Upper lobe of left lung (tissue), 6 donors: ENCODE measurements at regions not wholly inside any gene's neighbourhood (a gene's known extent, or its start where the extent isn't known, plus 50 kb on each side); places are given as distances from the start of the nearest gene placed in this dataset.

Experiments
- ATAC-seq, 2 donors: fragments of 200-7000 bp; cut with Tn5 transposase; one replicate each; pipeline ENCODE4 v1.9.1; 2022; ENCODE audit warnings: mild to moderate bottlenecking in 2 of 2, moderate library complexity in 2 of 2; ENCODE audit not compliant: low FRiP score in 2 of 2
- DNase-seq, 2 donors: peaks; one replicate each; pipeline ENCODE4 v3.0.0-alpha.2; 2019 to 2020
- H3K27ac ChIP-seq, 4 donors: fragments of 200-600 bp; sonication (generic); one replicate each; pipeline ENCODE4 v1.5.1; 2016 to 2019
- H3K27me3 ChIP-seq, 4 donors: fragments of 200-600 bp; sonication (generic); one replicate each; pipeline ENCODE4 v1.5.1; 2017 to 2019
- H3K36me3 ChIP-seq, 4 donors: fragments of 200-600 bp; sonication (generic); one replicate each; pipeline ENCODE4 v1.5.1; 2016 to 2019
- H3K4me1 ChIP-seq, 4 donors: fragments of 200-600 bp; sonication (generic); one replicate each; pipeline ENCODE4 v1.5.1; 2018 to 2019
- H3K4me3 ChIP-seq, 4 donors: fragments of 200-600 bp; sonication (generic); one replicate each; pipeline ENCODE4 v1.5.1; 2017 to 2019; ENCODE audit warnings: mild to moderate bottlenecking in 2 of 4, moderate library complexity in 1 of 4
- H3K9me3 ChIP-seq, 4 donors: fragments of 200-600 bp; sonication (generic); one replicate each; pipeline ENCODE4 v1.5.1; 2018 to 2019
- CTCF ChIP-seq, 6 experiments: fragments of 450-650 bp in 4 of 6; fragments of 200-600 bp in 2 of 6; sonication (generic) in 2 of 6; IDR thresholded peaks; one replicate each; pipeline ENCODE4 v1.5.1; 2016 to 2019; ENCODE audit warnings: antibody characterized with exemption in 6 of 6
- EP300 ChIP-seq, 4 donors: sonication (generic); formaldehyde crosslinking; IDR thresholded peaks; one replicate each; pipeline ENCODE4 v1.5.1; 2017; ENCODE audit warnings: antibody characterized with exemption in 4 of 4, control low read depth in 2 of 4
- POLR2A ChIP-seq, 4 donors: fragments of 450-650 bp; IDR thresholded peaks; one replicate each; pipeline ENCODE4 v1.5.1; 2016 to 2017; ENCODE audit warnings: antibody characterized with exemption in 4 of 4, mild to moderate bottlenecking in 2 of 4
- POLR2AphosphoS5 ChIP-seq, 2 donors: sonication (generic); formaldehyde crosslinking; IDR thresholded peaks; one replicate each; pipeline ENCODE4 v1.5.1; 2017; ENCODE audit warnings: antibody characterized with exemption in 2 of 2
- WGBS, 2 donors: methylation state at CpG; one replicate each; pipeline ENCODE4 v1.1.5; 2017 to 2018; 5-methylcytosine and 5-hydroxymethylcytosine counted together
- donor health status: DM: no; HTN: no; CAD: no; lungs with moderate emphysema.
- donor health status: DM: no; HTN: yes; CAD: no; lungs with severe emphysema.

- ATAC-seq (no peak), DNase-seq (no peak)
- TF ChIP-seq CTCF (IDR thresholded peaks at IDR 0.05) (no peak), EP300 (IDR thresholded peaks at IDR 0.05) (no peak), POLR2AphosphoS5 (IDR thresholded peaks at IDR 0.05) (no peak), POLR2A (IDR thresholded peaks at IDR 0.05) (no peak)
- H3K36me3 ChIP-seq, result no peaks in the 10 kb centered on the region
- 85 to 97% methylated on average over 4 of the region's 4 CpGs for WGBS, 2 donors
- no peaks in the 10 kb centered on the region for H3K27me3 ChIP-seq
- peaks cover 0 to 13% (median 0%) of the 10 kb centered on the region in 4 donors for H3K9me3 ChIP-seq
- H3K27ac ChIP-seq, result no peak overlapping the region
- no peak overlapping the region for H3K4me3 ChIP-seq
- no peaks in the 10 kb centered on the region for H3K4me1 ChIP-seq
These were observed 465.4 kb upstream of the FOXG1 start for GRCh38 chr14:28301179-28301578.

GRCh38 chr14:28303248-28303647 lies 463.3 kb upstream of the FOXG1 start:
- WGBS, 2 donors, result 52 to 56% methylated on average over 1 of the region's 1 CpG
- ATAC-seq, result no peak
- no peaks in the 10 kb centered on the region for H3K4me1 ChIP-seq

GRCh38 chr14:28305938-28306337 lies 460.6 kb upstream of the FOXG1 start:
- DNase-seq (no peak), ATAC-seq (no peak)
- TF ChIP-seq POLR2AphosphoS5 (IDR thresholded peaks at IDR 0.05) (no peak), EP300 (IDR thresholded peaks at IDR 0.05) (no peak), POLR2A (IDR thresholded peaks at IDR 0.05) (no peak), CTCF (IDR thresholded peaks at IDR 0.05) (no peak)
- no peaks in the 10 kb centered on the region for H3K36me3 ChIP-seq
- peaks cover 0 to 7% (median 0%) of the 10 kb centered on the region in 4 donors for H3K9me3 ChIP-seq
- no peaks in the 10 kb centered on the region for H3K4me1 ChIP-seq
- H3K27me3 ChIP-seq, result no peaks in the 10 kb centered on the region
- H3K27ac ChIP-seq, result no peak overlapping the region
- H3K4me3 ChIP-seq, result no peak overlapping the region

More at GRCh38 chr14:28303248-28303647, 463.3 kb upstream of the FOXG1 start:
- Histone ChIP-seq H3K27me3 (no peaks in the 10 kb centered on the region), H3K4me3 (no peak overlapping the region), H3K36me3 (no peaks in the 10 kb centered on the region), H3K9me3 (peaks cover 0 to 8% (median 0%) of the 10 kb centered on the region in 4 donors), H3K27ac (no peak overlapping the region)
- no peak for DNase-seq
- no peak for TF ChIP-seq POLR2AphosphoS5 (IDR thresholded peaks at IDR 0.05)
- no peak for TF ChIP-seq CTCF (IDR thresholded peaks at IDR 0.05)
- no peak for TF ChIP-seq POLR2A (IDR thresholded peaks at IDR 0.05)
- no peak for TF ChIP-seq EP300 (IDR thresholded peaks at IDR 0.05)

GRCh38 chr14:28307506-28307905 lies 459.1 kb upstream of the FOXG1 start:
- 66 to 80% methylated on average over 1 of the region's 1 CpG for WGBS, 2 donors
- H3K27ac ChIP-seq, result no peak overlapping the region
- ATAC-seq, result no peak

More at GRCh38 chr14:28307506-28307905, 459.1 kb upstream of the FOXG1 start:
- Histone ChIP-seq H3K27me3 (no peaks in the 10 kb centered on the region), H3K9me3 (no peaks in the 10 kb centered on the region), H3K4me3 (no peak overlapping the region), H3K4me1 (no peaks in the 10 kb centered on the region), H3K36me3 (no peaks in the 10 kb centered on the region)
- DNase-seq, result no peak
- no peak for TF ChIP-seq EP300 (IDR thresholded peaks at IDR 0.05)
- no peak for TF ChIP-seq POLR2A (IDR thresholded peaks at IDR 0.05)
- no peak for TF ChIP-seq CTCF (IDR thresholded peaks at IDR 0.05)
